ENCODE measurements at regions not wholly inside any gene's neighbourhood (a gene's known extent, or its start where the extent isn't known, plus 50 kb on each side); places are given as distances from the start of the nearest gene placed in this dataset.
"Not testable (repeated sequence)": the region's sequence is repeated elsewhere in the genome, so short reads cannot be mapped to it uniquely, and the experiment has no call there.

DNA sequence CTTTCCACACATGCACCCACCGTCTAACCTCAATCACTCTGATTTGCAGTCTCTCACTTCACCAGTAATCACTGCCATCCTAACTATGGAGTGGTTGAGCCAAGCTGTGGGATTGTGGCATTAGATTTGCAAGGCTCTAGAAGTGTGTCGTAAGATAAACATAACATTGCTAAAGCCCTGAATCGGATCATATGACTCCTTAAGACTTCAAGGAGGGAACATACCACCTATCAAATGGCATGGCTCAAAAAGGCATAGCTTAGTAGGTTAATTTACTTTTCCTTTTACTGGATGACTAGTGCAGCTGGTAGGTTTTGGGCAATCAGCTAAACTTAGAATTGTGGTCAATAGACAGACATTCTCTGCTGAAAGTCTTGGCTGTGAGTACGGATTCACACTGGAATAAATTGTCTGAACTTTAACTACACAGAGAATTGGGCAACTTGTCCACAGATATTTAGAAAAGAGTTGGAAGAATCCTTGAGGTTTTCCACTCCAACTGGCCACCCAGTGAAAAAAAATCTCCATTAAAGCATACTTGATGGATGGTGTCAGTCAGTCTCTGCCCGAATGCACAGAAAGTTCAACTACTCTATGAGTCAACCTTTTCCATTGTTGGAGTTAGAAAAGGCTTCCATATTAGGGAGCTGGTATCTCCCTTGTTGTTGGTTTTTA is 476.7 kb upstream of the CBLB start:
- no peak for DNase-seq (ENCODE audit: low read depth in 2 of 2)

DNA sequence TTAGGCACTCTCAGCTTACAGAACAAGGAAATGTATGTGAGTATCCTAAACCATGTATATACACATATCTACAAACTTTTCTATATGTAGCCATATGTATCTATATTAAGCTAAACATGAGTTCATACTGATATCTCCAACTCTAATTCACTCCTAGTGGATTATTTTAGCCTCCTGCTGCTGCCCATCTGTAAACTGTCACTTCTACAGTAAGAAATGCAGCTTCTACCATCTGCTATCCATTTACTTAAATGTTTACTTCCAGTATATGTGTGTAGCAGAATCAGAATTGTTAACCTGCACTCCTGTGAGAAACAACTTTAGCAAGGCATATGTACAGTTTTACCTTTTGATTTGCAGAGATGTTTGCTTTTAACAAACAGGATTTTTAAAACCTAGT is 478.5 kb upstream of the CBLB start:
- no peak for DNase-seq (ENCODE audit: low read depth in 2 of 2)

DNA sequence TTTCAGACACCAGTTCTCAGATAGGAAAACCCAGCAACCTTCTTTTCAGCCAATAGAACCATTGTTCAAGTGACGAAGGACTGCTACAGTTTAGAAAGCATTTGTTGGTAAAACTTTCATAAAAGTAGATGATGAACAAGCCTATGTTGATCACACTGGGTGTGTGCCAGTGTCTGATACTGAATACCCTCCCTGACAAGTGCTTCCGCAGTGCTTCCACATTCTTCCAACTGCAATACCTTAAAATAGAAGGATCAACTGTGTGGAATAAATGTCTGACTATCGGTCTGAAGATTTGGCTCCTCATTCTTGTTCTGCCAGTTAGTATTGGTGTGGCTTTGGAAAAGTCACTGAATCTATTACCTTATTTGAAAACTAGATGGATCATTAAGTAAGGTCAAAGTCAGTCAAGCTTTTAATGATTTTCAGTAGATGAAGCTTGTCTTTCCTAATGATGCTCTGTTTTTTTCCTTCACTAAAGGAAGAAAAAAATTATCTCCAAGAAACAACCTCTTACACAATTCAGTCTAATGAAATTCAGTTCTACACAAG is 479.4 kb upstream of the CBLB start:
- DNase-seq (ENCODE audit: low read depth in 2 of 2): no peak

DNA sequence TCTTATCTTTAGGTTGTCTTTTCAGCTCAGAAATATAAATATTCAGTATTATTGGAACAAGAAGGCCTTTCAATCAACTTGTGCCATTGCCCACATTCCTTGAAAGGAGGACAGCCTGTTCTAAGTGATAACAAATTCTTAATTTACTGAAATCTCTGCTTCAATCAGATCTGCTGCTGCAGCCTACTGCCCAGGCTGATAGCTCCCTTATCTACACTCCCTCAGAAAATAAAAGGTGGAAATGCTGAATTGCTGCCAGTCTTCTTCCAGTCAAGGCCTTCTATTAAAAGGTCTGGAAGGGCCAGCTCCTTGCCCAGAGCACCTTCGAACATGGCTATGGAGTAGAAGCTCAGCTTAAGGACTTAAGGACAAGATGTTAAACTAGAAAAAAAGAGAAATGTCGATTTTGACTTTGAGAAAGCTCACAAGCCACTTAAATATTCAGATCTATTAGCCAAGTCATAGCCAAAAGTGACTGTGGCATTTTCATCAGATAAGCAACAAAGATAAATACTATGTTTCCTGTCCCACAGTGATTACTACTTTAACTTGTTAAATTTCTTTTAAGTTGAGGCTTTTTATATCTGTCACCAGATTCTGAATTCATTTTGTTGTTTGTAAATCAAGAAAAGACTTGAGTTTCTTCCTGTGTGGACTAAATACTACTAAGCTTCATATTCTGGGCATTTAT is 480.5 kb upstream of the CBLB start:
- no peak for DNase-seq (ENCODE audit: low read depth in 2 of 2)

DNA sequence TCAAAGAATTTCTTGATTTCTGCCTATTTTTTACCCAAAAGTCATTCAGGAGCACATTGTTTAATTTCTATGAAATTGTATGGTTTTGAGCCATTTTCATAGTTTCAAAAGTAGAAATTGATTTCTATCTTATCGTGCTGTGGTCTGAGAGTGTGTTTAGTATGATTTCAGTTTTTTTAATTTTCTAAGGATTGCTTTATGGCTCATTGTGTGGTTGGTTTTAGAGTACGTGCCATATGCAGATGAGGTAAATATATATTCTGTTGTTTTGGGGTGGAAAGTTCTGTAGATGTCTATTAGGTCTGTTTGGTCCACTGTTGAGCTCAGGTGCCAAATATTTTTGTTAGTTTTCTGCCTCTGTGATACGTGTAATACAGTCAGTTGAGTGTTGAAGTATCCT is 487.1 kb upstream of the CBLB start:
- DNase-seq (ENCODE audit: low read depth in 2 of 2): no peak

DNA sequence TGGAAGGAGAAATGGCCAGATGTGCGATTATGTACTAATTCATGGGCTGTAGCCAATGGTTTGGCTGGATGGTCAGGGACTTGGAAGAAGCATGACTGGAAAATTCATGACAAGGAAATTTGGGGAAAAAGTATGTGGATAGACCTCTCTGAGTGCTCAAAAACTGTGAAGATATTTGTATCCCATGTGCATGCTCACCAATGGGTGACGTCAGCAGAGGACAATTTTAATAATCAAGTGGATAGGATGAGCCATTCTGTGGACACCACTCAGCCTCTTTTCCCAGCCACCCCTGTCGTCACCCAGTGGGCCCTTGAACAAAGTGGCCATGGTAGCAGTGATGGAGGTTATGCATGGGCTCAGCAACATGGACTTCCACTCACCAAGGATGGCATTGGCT is 490.9 kb upstream of the CBLB start:
- no peak for DNase-seq (ENCODE audit: low read depth in 2 of 2)

DNA sequence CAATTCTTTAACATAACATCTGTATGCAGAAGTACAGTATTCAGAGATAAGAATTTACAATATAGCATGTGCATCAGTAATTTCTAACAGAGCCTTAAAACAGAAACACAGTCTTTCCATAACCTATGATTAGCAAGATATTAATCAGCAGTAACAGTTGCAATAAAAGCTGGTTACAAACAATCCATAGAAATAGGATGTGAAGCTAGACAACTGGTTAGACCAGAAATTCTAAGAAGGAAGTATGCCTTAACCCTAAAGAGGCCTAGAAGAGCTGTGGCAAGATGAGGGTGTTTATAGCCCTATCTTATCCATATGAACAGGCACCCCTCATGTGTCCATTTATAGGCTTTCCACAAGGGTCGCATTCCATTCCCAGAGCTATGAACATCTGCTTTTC is 492.1 kb upstream of the CBLB start:
- DNase-seq (ENCODE audit: low read depth in 2 of 2): not testable (repeated sequence)

DNA sequence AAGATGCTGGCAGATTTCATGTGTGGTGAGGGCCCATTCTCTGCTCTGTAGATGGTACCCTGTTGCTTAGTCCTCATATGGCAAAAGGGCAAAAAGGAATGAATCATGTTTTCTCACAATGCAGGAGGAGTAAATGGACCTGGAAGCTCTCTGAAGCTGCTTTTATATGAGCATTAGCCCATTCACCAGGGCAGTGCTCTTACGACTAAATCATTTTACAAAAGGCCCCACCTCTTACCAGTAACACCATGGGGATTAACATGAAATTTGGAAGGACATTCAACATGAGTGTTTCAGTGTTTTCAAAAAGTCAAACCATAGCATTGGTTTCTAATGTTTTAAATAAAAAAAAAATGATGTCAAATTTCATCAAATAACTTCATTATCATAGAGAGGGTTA is 495.7 kb upstream of the CBLB start:
- DNase-seq (ENCODE audit: low read depth in 2 of 2): no peak

DNA sequence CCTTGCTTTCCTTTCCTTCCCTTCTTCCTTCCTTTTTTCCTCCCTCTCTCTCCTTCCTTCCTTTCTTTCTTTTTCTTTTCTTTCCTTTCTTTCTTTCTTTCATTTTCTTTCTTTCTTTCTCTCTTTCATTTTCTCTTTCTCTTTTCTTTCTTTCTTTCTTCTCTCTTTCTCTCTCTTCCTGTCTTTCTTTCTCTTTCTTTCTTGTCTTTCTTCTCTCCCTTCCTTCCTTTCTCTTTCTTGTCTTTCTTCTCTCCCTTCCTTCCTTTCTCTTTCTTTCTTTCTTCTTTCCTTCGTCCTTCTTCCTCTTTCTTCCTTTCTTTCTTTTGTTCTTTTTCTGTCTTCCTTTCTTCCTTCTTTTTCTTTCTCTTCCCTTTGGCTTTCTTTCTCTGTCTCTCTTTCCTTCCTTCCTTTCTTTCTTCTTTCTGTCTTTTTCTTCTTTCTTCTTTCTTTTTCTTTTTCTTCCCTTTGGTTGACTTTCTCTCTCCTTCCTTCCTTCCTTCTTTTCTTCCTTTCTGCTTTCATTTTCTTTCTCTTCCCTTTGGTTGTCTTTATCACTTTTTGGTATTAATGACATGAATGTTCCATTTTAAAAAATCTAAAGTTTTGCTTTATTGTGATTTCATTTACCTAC is 496.4 kb upstream of the CBLB start:
- DNase-seq (ENCODE audit: low read depth in 2 of 2): no peak

DNA sequence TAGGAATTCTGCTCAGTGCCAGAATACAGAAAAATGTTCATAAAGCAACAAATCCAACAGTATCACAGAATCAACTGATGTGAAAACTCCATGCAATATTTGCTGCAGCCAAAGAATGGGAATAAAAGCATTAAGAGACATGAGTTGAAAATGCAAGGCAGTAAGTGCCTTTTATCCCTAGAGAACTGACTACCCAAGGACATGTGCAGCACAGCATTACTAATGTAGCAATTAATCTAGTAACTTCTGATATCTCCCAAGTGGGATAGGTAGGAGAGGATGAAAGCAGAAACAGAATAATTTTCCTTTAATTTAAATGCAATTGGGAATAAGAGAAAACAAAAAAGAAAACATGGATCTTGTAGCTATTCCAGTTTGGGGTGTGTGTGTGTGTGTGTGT is 497.5 kb upstream of the CBLB start:
- no peak for DNase-seq (ENCODE audit: low read depth in 2 of 2)

DNA sequence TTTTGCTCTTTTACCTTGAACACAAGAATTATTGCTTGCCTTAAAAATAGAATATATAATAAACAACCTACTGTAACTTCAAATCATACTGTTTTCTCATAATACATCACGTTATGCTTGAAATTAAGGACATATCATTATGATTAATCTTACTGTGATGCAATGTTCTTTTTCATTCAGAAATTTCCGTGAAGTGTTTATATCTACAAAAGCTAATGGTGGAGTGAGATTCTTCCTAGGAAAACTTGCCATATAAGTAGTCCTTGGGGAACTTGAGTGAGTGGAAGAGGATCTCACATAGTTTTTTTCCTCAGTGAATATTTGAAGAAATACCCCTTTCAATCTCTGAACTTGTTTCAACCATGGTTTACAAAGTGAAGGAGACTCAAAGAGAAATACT is 498.7 kb upstream of the CBLB start:
- DNase-seq (ENCODE audit: low read depth in 2 of 2): no peak

DNA sequence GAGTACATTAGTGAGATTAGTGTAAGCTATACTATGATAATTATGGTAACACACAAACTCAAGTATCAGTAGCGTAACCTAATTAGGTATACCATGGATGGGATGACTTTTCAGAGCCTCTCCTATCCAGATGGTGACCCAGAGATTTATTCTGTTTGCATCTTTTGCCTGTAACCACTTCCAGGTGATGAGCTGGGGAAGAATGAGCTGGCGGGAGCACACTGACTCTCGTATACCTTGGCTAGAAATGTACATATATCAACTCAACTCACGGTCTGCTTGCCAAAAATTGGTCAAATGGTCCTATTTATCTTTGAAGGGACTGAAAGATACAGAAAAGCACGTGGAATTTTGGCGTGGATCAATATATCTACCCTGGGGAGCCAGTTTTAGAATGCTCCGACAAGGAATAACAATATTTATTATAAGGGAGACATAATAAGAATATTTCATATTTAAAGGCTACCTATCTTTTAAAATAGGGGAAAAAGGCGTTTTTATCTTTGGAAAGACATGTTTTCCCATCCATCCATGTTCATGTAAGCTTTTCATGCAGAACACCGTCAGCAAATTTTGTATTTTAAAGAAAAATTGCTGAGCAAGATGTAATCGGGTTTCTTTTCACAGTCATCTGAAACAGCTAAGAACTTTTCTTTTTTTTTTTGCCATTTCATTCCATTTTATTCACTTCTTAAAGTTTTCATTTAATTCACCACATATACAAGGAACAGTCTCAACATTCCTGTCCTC is 502.6 kb upstream of the CBLB start:
- DNase-seq (ENCODE audit: low read depth in 2 of 2): no peak

DNA sequence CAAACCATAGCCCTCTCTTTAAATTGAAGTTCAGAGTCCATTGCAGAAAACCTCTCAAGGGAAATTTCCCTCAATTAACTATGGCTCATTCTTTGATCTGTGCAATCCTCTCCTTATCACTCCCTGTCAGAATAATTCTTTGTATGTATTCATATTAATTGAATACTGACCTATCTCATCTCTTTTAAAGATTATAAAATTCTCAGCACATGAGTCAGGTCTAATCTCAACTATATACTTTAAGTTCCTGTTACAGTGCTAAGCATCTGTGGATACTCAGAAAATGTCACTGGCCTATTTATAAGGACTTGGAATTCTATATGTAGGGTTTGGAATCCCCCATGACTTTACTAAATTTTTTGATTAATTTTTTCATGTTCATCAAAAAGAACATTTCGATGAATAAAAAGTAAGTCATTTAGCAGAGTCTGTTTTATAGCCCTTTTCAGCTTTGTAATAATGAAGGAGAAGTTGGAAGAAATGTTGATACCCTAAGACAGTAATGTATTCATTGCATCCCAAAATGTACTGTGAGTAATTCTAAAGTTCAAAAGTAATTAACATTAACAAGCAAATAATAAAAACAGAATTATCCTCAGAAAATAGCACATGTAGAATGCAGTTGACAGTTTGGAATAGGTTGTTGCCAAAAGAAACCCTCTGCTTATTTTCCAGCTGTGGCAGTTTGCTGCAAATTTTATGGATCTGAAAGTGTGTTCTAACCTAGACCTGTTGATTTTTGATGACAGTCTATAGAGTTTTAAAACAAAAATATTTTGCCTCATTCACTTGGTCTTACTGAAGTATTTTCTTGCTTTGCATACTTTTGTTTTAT is 503.4 kb upstream of the CBLB start:
- DNase-seq (ENCODE audit: low read depth in 2 of 2): no peak

DNA sequence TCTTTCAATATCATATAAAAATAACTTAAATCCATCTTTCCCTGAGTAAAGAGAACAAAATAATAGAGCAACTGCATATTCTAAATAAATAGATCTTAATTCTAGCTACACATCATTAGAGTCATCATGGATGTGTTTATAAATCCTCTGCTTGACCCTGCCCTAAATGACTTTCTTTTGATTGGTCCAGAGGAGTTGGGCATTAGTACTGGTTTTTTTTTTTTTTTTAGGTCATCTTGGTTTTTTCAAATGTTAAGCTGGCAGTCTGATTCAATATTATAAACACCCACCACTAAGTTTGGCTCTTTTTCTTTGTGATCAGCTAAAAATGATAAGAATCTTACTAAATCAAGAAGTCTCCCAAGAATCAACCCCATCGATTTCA is 504.0 kb upstream of the CBLB start:
- no peak for DNase-seq (ENCODE audit: low read depth in 2 of 2)

DNA sequence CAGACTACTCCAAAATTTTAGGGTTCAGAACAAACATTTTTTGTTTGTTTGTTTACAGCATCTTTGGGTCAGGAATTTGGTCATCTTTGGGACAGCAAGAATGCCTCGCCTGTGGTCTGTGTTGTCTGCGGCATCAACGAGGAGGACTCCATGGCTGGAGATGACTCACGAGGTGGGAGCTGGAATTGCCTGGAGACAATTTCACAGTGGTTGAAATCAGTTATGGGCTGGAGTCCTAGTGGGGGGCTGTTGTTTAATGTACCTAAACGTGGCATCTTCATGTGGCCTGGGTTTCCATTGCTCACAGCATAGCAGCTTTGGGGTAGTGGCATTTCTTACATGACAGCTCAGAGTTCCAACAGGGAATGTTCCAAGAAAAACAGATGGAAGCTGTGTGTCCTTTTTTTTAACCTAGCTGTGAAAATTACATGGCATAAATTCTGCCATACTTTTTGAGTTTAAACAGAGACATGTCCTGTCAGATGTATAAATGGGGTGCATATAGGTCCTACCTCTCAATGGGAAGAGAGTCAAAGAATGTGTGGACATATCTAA is 507.3 kb upstream of the CBLB start:
- no peak for DNase-seq (ENCODE audit: low read depth in 2 of 2)

DNA sequence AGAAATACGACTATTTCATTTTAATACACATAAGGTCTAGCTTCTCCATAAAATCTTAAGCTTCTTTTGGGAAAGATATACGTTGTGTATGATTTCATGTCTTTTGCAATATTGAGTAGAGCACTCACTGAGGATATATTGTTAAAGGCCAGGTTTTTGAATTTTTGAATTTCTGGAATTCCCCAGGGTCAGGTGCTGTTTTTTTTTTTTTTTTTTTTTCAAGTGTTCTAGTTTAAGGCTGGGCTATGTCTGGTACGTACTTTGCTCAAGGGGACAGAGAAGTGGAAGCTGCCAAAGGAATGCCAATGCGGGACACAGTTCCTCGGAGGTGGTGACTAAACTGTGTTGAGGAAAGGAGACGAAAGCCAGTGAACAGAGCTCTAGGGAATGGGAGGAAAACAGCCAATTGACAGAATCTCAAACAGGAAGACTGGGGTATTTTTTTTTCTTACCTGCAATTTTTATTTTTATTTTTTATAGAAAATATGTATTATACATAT is 510.5 kb upstream of the CBLB start:
- no peak for DNase-seq (ENCODE audit: low read depth in 2 of 2)

DNA sequence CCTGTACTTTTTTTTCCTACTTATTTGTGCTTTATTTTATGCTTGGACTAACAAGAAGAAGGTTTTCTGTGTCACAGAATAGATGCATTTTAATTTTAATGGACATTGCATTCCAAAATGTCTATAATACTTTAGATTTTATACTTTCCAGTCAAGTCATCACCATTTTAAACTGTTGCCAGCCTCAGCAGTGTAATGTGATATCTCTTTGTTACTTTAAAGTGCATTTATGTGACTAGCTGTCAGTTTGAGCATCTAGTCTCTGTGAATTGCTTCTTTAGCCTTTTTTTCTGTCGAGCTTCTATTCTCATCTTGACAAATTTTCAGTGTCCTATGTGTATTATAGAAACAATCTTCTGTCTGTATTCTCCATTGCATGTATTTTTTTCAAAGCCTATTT is 511.4 kb upstream of the CBLB start:
- no peak for DNase-seq (ENCODE audit: low read depth in 2 of 2)

DNA sequence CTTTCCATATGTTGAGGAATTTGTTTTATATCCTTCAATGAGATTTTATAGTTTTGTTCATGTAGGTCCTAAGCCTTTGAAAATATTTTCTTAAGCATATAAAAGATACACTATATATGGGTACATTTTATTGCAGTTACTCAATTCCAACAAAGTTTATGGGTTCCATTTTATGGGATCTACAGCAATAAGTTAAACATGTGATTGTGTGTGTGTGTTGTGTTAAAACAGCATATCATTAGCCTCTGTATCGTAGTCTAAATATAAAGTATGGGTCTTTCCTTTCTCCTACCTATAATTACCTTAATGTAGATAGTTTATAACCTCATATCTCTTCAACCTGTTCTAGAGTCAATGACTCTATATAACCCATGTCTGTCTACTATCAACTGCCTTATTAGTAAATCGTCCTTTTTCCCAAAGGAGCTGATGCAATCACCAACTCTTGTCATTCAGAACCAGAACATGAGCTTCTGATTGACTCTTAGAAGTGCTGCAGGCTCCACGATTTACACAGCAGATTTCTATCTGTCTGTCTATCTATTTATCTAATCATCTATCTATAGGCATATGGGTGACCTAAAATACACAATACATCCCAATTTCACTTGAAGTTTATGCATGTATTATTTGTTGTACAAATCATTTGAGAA is 512.6 kb upstream of the CBLB start:
- DNase-seq (ENCODE audit: low read depth in 2 of 2): no peak

DNA sequence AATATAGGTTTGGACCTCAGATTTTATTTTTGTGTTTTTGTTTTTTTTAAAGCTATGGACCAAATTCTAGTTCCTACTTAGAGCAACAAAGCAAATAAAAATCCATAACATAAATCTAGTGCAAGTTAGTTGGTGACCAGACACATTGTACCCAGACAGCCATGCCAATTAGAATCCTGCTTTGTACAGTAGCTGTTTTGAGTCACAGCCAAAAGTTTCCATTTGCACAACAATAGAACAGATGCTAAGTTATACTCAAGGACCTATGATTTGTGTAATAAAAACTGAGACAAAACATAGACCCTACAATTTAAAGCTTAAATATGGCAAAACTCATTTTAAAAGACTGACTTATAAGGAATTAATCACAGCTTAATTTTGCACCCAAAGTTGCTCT is 513.1 kb upstream of the CBLB start:
- no peak for DNase-seq (ENCODE audit: low read depth in 2 of 2)

DNA sequence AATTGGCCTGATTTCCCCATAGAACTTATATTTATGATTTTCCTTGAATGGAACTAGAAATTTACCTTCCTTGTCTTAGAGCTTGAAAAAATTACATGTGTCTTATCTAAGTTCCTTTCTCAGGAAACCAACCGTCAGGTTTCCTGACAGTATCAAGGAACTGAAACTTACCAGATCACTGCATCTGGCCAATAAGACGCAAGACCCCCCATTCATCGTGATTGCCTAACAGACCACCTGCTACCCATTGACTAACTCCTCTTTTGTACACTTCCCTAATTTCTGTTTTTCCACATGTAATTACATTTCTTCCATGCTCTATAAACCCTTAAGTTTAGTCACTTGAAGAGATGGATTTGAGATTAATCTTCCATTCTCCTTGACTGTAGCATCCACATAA is 517.2 kb upstream of the CBLB start:
- no peak for DNase-seq (ENCODE audit: low read depth in 2 of 2)

DNA sequence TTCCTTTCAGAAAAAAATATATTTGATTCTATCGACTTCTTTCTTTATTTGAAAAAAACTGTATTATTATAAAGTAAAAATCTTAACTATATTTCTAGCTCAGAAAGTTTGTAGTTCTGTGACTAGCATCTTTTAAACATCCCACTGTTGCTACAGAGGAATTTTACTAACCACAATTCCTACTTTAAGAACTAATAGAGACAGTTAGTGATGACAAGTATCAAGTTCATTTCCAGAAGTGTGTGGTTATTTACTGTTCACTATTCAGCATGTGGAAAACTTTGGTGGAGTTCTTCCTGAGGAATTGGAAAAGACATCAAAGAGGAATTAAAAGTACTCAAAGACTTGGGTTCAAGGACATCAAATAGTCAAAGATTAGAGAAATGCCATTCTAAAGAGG is 524.1 kb upstream of the CBLB start:
- no peak for DNase-seq (ENCODE audit: low read depth in 2 of 2)
